ENCODE measurements at regions not wholly inside any gene's neighbourhood (a gene's known extent, or its start where the extent isn't known, plus 50 kb on each side); places are given as distances from the start of the nearest gene placed in this dataset.

DNA sequence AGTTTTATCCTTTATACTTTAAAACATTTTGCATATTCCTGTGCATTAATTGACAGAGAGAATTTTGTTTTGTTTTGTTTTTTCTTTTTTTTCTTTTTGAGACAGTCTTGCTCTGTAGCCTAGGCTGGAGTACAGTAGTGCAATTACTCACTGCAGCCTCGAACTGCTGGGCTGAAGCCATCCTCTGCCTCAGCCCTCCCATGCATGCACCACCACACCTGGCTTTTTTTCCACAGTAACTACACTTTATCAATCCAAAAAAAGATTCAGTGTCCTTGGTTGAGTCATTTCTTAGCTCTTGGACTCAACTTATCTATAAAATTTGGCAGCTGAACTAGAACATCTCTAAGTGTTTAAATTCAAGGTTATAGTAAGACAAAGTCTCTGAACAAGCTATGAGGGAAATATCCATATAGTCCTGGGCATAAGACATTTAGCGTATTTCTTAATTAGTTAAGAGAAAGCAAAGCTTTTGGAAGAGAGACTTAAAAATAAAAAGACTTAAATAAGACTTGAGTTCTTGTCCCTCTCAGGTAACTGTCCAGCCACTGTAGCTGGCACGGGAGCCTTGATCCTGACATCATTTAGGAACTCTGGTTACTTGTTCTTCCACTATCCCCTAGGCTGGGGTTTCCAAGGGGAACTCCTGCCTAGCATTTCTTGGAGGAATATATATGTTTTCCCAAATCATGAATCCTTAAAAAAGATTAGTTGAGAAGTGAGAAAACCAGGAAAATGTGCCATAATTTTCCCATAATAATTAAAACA is 300.1 kb downstream of the HACE1 start:
- H3K4me3 ChIP-seq (ENCODE audit: low read depth, low read length), result no peak overlapping the region
- TF ChIP-seq, protein P1, sequence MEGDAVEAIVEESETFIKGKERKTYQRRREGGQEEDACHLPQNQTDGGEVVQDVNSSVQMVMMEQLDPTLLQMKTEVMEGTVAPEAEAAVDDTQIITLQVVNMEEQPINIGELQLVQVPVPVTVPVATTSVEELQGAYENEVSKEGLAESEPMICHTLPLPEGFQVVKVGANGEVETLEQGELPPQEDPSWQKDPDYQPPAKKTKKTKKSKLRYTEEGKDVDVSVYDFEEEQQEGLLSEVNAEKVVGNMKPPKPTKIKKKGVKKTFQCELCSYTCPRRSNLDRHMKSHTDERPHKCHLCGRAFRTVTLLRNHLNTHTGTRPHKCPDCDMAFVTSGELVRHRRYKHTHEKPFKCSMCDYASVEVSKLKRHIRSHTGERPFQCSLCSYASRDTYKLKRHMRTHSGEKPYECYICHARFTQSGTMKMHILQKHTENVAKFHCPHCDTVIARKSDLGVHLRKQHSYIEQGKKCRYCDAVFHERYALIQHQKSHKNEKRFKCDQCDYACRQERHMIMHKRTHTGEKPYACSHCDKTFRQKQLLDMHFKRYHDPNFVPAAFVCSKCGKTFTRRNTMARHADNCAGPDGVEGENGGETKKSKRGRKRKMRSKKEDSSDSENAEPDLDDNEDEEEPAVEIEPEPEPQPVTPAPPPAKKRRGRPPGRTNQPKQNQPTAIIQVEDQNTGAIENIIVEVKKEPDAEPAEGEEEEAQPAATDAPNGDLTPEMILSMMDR (IDR thresholded peaks at IDR 0.05; ENCODE audit: insufficient read depth, low read length), result no peak
- no peak for DNase-seq (ENCODE audit: low read depth)

DNA sequence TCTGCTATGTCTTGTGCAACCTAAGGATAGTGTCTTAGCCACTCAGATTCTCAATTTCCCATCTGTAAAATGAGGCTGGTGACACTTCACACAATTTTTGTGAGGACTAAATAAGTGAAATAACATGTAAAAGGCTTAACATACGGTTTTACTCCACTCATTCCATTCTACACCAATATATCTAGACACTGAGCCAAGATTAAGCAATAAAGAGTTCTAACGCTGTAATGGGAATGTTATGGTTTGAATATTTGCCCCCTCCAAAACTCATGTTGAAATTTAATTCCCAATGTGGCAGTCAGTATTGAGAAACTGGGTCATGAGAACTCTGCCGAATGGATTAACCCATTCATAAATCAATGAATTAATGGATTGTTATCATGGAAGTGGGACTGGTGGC is 301.0 kb downstream of the HACE1 start:
- TF ChIP-seq, protein P1 (IDR thresholded peaks at IDR 0.05; ENCODE audit: insufficient read depth, low read length), result no peak
- DNase-seq (ENCODE audit: low read depth), result no peak
- no peak overlapping the region for H3K4me3 ChIP-seq (ENCODE audit: low read depth, low read length)

DNA sequence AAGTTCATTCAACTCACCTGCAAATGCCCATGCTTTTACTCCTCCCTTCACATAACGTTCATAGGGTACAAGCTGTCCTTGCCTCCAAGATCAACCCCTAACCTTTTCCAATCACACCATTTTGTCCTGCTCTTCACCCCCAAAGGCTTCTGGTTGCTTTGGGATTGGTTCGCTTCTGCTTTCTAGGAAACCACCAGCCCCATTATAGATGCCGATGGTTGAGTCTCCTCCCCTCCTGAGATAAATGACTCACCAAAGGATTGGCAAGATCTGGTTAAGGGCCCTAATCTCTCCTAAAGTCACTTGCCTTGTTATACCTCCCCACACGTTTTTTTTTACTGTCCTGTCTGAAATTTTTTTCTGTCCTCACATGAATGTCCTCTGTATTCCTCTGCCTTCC is 311.4 kb downstream of the HACE1 start:
- TF ChIP-seq, protein P1 (IDR thresholded peaks at IDR 0.05; ENCODE audit: insufficient read depth, low read length), result no peak
- H3K4me3 ChIP-seq (ENCODE audit: low read depth, low read length), result no peak overlapping the region
- no peak for DNase-seq (ENCODE audit: low read depth)

DNA sequence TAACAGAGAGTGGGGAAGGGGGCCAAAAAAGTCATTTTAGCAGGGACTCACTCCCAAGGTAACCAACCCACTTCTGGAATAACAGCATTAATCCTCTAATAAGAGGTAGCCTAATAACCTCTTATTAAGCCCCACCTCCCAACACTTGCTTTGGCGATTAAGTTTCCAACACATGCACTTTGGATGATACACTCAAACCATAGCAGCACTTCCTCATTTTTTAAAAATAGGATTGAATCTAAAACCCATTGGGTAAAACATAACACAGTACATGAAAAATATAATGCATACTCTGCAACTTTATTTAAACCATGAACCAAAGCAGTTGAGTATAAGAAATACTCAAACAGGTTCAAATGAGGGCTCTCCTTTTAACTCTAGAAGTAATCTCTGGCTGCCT is 318.3 kb downstream of the HACE1 start:
- DNase-seq (ENCODE audit: low read depth), result no peak
- TF ChIP-seq, protein P1 (IDR thresholded peaks at IDR 0.05; ENCODE audit: insufficient read depth, low read length), result no peak
- no peak overlapping the region for H3K4me3 ChIP-seq (ENCODE audit: low read depth, low read length)

DNA sequence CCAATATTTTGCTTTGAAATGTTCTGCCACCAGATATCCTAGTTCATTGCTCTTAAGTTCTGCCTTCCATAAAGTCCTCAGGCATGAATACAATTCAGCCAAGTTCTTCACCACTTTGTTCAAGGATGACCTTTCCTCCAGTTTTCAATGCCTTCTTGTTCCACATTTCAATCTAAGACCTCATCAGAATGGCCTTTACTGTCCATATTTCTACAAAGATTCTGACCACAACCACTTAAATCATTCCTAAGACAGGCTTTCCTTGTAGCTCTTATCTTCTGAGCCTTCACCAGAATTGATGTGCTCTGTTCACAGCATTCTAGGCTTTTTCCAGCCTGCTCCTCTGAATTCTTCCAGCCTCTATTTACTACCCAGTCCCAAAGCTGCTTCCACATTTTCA is 319.0 kb downstream of the HACE1 start:
- DNase-seq (ENCODE audit: low read depth), result no peak
- no peak overlapping the region for H3K4me3 ChIP-seq (ENCODE audit: low read depth, low read length)
- TF ChIP-seq, protein P1 (IDR thresholded peaks at IDR 0.05; ENCODE audit: insufficient read depth, low read length), result no peak

DNA sequence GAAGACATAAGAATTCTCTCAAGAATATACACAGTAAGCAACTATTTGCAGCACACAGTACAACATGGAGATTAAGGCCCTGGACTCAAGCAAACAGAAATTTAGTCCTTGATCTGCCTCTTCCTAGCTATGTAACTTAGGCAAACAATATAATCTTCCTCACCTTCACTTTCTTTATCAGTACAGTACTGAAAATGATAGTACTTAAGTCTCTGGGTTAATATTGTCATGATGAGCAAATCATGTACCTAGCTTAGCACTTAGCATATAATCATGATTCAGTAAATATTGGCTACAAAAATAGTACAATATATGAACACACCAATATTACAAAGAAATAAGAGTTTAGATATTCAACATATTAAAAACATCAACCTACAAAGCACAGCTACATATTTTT is 320.5 kb downstream of the HACE1 start:
- DNase-seq (ENCODE audit: low read depth), result no peak
- TF ChIP-seq, protein P1 (IDR thresholded peaks at IDR 0.05; ENCODE audit: insufficient read depth, low read length), result no peak
- no peak overlapping the region for H3K4me3 ChIP-seq (ENCODE audit: low read depth, low read length)

DNA sequence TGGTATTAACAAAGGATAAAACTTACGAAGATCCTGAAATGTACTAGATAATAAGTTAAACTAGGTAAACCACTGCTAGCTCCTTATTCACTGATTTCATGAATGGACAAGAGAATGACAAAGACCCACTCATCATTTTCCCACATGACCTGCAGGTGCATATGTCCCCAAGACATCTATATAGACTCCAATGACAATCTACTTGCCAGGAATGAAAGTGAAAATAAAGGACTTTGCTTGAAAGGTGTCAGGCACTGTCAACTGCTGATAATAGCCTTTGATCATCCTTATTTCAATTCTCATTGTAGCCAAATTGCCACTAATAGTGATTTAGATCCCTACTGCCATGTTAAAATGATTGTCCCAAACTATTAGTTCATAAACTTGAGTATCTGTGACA is 321.8 kb downstream of the HACE1 start:
- TF ChIP-seq, protein P1 (IDR thresholded peaks at IDR 0.05; ENCODE audit: insufficient read depth, low read length), result no peak
- no peak for DNase-seq (ENCODE audit: low read depth)
- H3K4me3 ChIP-seq (ENCODE audit: low read depth, low read length), result no peak overlapping the region
